HEK293T (cell line): ENCODE measurements at regions not wholly inside any gene's neighbourhood (a gene's known extent, or its start where the extent isn't known, plus 50 kb on each side); places are given as distances from the start of the nearest gene placed in this dataset.

ENCODE experiments used
- CTCF ChIA-PET: fragments of 350-600 bp; formaldehyde crosslinking; extraction: SDS; loops from one replicate; lab custom pipeline; 2021; ENCODE audit warnings: antibody characterized with exemption, inconsistent platforms; lab: Yijun Ruan, JAX
- POLR2A ChIA-PET: fragments of 350-600 bp; formaldehyde crosslinking; extraction: SDS; loops from one replicate; lab custom pipeline; 2020; ENCODE audit warnings: antibody characterized with exemption, inconsistent platforms; lab: Yijun Ruan, JAX
- DNase-seq: peaks from one replicate; pipeline ENCODE4 v3.0.0; 2012; ENCODE audit warnings: mixed read lengths; ENCODE audit errors: extremely low spot score
- ARNT ChIP-seq: fragments of 450-650 bp; IDR thresholded peaks from 2 replicates; pipeline ENCODE4 v1.6.1; 2017; ENCODE audit warnings: mild to moderate bottlenecking
- BHLHE40 ChIP-seq: fragments of 450-650 bp; IDR thresholded peaks from 2 replicates; pipeline ENCODE4 v1.6.1; 2016; ENCODE audit warnings: mild to moderate bottlenecking, moderate library complexity, borderline replicate concordance
- CTBP1 ChIP-seq: fragments of 450-650 bp; IDR thresholded peaks from 2 replicates; pipeline ENCODE4 v1.6.1; 2016; ENCODE audit warnings: borderline replicate concordance
- ELF4 ChIP-seq: fragments of 450-650 bp; IDR thresholded peaks from 2 replicates; pipeline ENCODE4 v1.6.1; 2017; ENCODE audit warnings: antibody characterized with exemption
- FOXA1 ChIP-seq: fragments of 450-650 bp; IDR thresholded peaks from 2 replicates; pipeline ENCODE4 v1.6.1; 2016; ENCODE audit warnings: mild to moderate bottlenecking
- FOXK2 ChIP-seq: fragments of 450-650 bp; IDR thresholded peaks from 2 replicates; pipeline ENCODE4 v1.6.1; 2016; ENCODE audit warnings: mild to moderate bottlenecking
- FOXM1 ChIP-seq: fragments of 450-650 bp; IDR thresholded peaks from 2 replicates; pipeline ENCODE4 v1.6.1; 2017; ENCODE audit warnings: mild to moderate bottlenecking, borderline replicate concordance
- HDGF ChIP-seq: fragments of 450-650 bp; IDR thresholded peaks from 2 replicates; pipeline ENCODE4 v1.6.1; 2017; ENCODE audit warnings: antibody characterized with exemption, borderline replicate concordance
- L3MBTL2 ChIP-seq: fragments of 450-650 bp; conservative IDR thresholded peaks from 2 replicates; pipeline ENCODE4 v1.6.1; 2016; ENCODE audit warnings: mild to moderate bottlenecking
- LEF1 ChIP-seq: fragments of 450-650 bp; IDR thresholded peaks from 2 replicates; pipeline ENCODE4 v1.6.1; 2017; ENCODE audit warnings: mild to moderate bottlenecking, borderline replicate concordance
- NFRKB ChIP-seq: fragments of 450-650 bp; IDR thresholded peaks from 2 replicates; pipeline ENCODE4 v1.6.1; 2016; ENCODE audit warnings: mild to moderate bottlenecking, moderate library complexity
- PKNOX1 ChIP-seq: fragments of 450-650 bp; IDR thresholded peaks from 2 replicates; pipeline ENCODE4 v1.6.1; 2016
- SP1 ChIP-seq: fragments of 450-650 bp; IDR thresholded peaks from 2 replicates; pipeline ENCODE4 v1.6.1; 2017
- SUZ12 ChIP-seq: fragments of 450-650 bp; IDR thresholded peaks from 2 replicates; pipeline ENCODE4 v1.6.1; 2016; ENCODE audit warnings: mild to moderate bottlenecking
- TARDBP ChIP-seq: fragments of 450-650 bp; IDR thresholded peaks from 2 replicates; pipeline ENCODE4 v1.6.1; 2016
- ZNF384 ChIP-seq: fragments of 450-650 bp; IDR thresholded peaks from 2 replicates; pipeline ENCODE4 v1.6.1; 2016

GRCh38 chr16:63069047-63069446, 1032.8 kb upstream of the CDH8 start:
- ChIA-PET POLR2A (no interaction called here), CTCF (no interaction called here)
- TF ChIP-seq NFRKB (no peak), BHLHE40 (no peak), TARDBP (no peak), ARNT (no peak), SUZ12 (no peak), FOXA1 (no peak), CTBP1 (no peak), FOXK2 (no peak), HDGF (no peak), LEF1 (no peak), FOXM1 (no peak), PKNOX1 (no peak), ZNF384 (no peak), SP1 (no peak)
- no peak for DNase-seq

- no peak for DNase-seq
- TF ChIP-seq L3MBTL2, result no peak
- ChIA-PET CTCF (no interaction called here), POLR2A (interaction anchor here (0.6 kb wide), 1 partner anchor 875 kb away, joined by 3 read pairs; no protein-coding TSS in a partner anchor)
These were observed 1030.9 kb upstream of the CDH8 start for GRCh38 chr16:63067141-63067540.

GRCh38 chr16:63066552-63066951, 1030.3 kb upstream of the CDH8 start:
- no peak for DNase-seq
- ChIA-PET CTCF (no interaction called here), POLR2A (interaction anchor here (0.6 kb wide), 1 partner anchor 874 kb away, joined by 3 read pairs; no protein-coding TSS in a partner anchor)
- TF ChIP-seq L3MBTL2 (no peak), NFRKB (no peak), FOXM1 (no peak), ELF4 (no peak), ZNF384 (no peak), PKNOX1 (no peak), LEF1 (no peak), CTBP1 (no peak), ARNT (no peak), HDGF (no peak), FOXA1 (no peak), TARDBP (no peak), FOXK2 (no peak), SP1 (no peak), SUZ12 (no peak), BHLHE40 (no peak)

GRCh38 chr16:63061319-63061718, 1025.1 kb upstream of the CDH8 start:
- POLR2A ChIA-PET, result no interaction called here
- no peak for DNase-seq
- CTCF ChIA-PET, result no interaction called here
- TF ChIP-seq SUZ12 (no peak), BHLHE40 (no peak), ARNT (no peak), CTBP1 (no peak), LEF1 (no peak), FOXA1 (no peak), SP1 (no peak), HDGF (no peak), FOXK2 (no peak), ELF4 (no peak), ZNF384 (no peak), L3MBTL2 (no peak), PKNOX1 (no peak), NFRKB (no peak), TARDBP (no peak), FOXM1 (no peak)

- DNase-seq, result no peak
- TF ChIP-seq TARDBP (no peak), FOXK2 (no peak), SUZ12 (no peak), BHLHE40 (no peak), ARNT (no peak)
- ChIA-PET CTCF (no interaction called here), POLR2A (no interaction called here)
These were observed 1023.4 kb upstream of the CDH8 start for GRCh38 chr16:63059676-63060075.

GRCh38 chr16:63057341-63057740, 1021.1 kb upstream of the CDH8 start:
- CTCF ChIA-PET, result no interaction called here
- no peak for DNase-seq
- TF ChIP-seq ZNF384, result no peak
- no peak for TF ChIP-seq HDGF
- TF ChIP-seq L3MBTL2, result no peak
- TF ChIP-seq TARDBP, result no peak
- TF ChIP-seq FOXM1, result no peak
- no peak for TF ChIP-seq SUZ12
- TF ChIP-seq PKNOX1, result no peak
- no peak for TF ChIP-seq LEF1
- TF ChIP-seq FOXA1, result no peak
- TF ChIP-seq FOXK2, result no peak
- no peak for TF ChIP-seq CTBP1
- no peak for TF ChIP-seq SP1
- TF ChIP-seq BHLHE40, result no peak
- no peak for TF ChIP-seq NFRKB
- no peak for TF ChIP-seq ARNT
- TF ChIP-seq ELF4, result no peak
- POLR2A ChIA-PET, result no interaction called here
